Mammary epithelial cell (primary cell): ENCODE measurements at regions not wholly inside any gene's neighbourhood (a gene's known extent, or its start where the extent isn't known, plus 50 kb on each side); places are given as distances from the start of the nearest gene placed in this dataset.

ENCODE experiments used
- CTCF ChIP-seq, 2 donors: IDR thresholded peaks in 1 of 2; conservative IDR thresholded peaks in 1 of 2; 2 replicates each; pipeline ENCODE4 v1.5.1; 2011 to 2012; ENCODE audit warnings: inconsistent platforms in 2 of 2, low read length in 2 of 2, mild to moderate bottlenecking in 2 of 2, control low read depth in 1 of 2, low read depth in 1 of 2; ENCODE audit not compliant: insufficient read depth in 1 of 2; ENCODE audit errors: extremely low read depth in 1 of 2
- EZH2 ChIP-seq: IDR thresholded peaks from 2 replicates; pipeline ENCODE4 v1.6.1; 2012; ENCODE audit warnings: low read length, inconsistent platforms, borderline replicate concordance

- TF ChIP-seq CTCF (conservative IDR thresholded peaks at IDR 0.05 in 1 of 2, IDR thresholded peaks at IDR 0.05 in 1 of 2; ENCODE audit: extremely low read depth in 1 of 2, insufficient read depth in 1 of 2, low read depth in 1 of 2, low read length in 2 of 2) (no peak), EZH2 (no peak)
Observed at GRCh38 chr6:19329078-19329477, 508.1 kb upstream of the ID4 start.
